ENCODE measurements at regions not wholly inside any gene's neighbourhood (a gene's known extent, or its start where the extent isn't known, plus 50 kb on each side); places are given as distances from the start of the nearest gene placed in this dataset.

GRCh38 chr5:92887254-92887653 lies 693.8 kb downstream of the NR2F1-AS1 start:
- no peak for TF ChIP-seq SIN3A (IDR thresholded peaks at IDR 0.05; ENCODE audit: borderline replicate concordance, insufficient read depth, low read depth, low read length)
- no peak for TF ChIP-seq TCF7L2 (IDR thresholded peaks at IDR 0.05; ENCODE audit: low read depth, low read length)
- no peak for TF ChIP-seq REST (IDR thresholded peaks at IDR 0.05; ENCODE audit: insufficient read depth in 1 of 2, low read depth in 2 of 2, low read length in 1 of 2)
- no peak for TF ChIP-seq POLR2AphosphoS5 (IDR thresholded peaks at IDR 0.05; ENCODE audit: low read depth, low read length)
- TF ChIP-seq CTCF (IDR thresholded peaks at IDR 0.05): no peak
- in situ Hi-C loops (cut with HindIII; ENCODE audit: low pct_unique_long_range_greater_than_20kb, low sequenced_read_pairs) (no loop called here), intact Hi-C loops (cut with micrococcal nuclease; ENCODE audit: unreplicated experiment) (no loop called here)
- DNase-seq (ENCODE audit: low read depth, low spot score) (no peak), ATAC-seq (no peak)
- H3K27me3 ChIP-seq (ENCODE audit: control insufficient read depth, insufficient read depth, low read length): no peaks in the 10 kb centered on the region
- ChIA-PET POLR2A (interaction anchor here (0.7 kb wide), 1 partner anchor 26 kb away, joined by 3 read pairs; no protein-coding TSS in a partner anchor), CTCF (no interaction called here)
- H3K9me3 ChIP-seq (ENCODE audit: control insufficient read depth, insufficient read depth, low read depth, low read length): peaks cover 2% of the 10 kb centered on the region; the same call in 1 of the 2 replicates
- no peak overlapping the region for H3K4me3 ChIP-seq (ENCODE audit: low read depth in 2 of 2, low read length in 2 of 2)
- no peak overlapping the region; the same call in 1 of the 2 replicates for H3K27ac ChIP-seq (ENCODE audit: low read length)
- no TSS peak for BruUV-seq (replicated peaks)
- H3K4me1 ChIP-seq (ENCODE audit: control insufficient read depth, insufficient read depth, low read length): no peaks in the 10 kb centered on the region
- no peaks in the 10 kb centered on the region; the same call in 1 of the 2 replicates for H3K36me3 ChIP-seq (ENCODE audit: control insufficient read depth, insufficient read depth, low read length)

- in situ Hi-C loops (cut with HindIII; ENCODE audit: low pct_unique_long_range_greater_than_20kb, low sequenced_read_pairs): no loop called here
- ChIA-PET POLR2A (interaction anchor here (0.7 kb wide), 1 partner anchor 25 kb away, joined by 3 read pairs; no protein-coding TSS in a partner anchor), CTCF (no interaction called here)
- ATAC-seq (no peak), DNase-seq (ENCODE audit: low read depth, low spot score) (no peak)
- no peak overlapping the region for H3K4me3 ChIP-seq (ENCODE audit: low read depth in 2 of 2, low read length in 2 of 2)
- no TSS peak for BruUV-seq (replicated peaks)
- H3K9me3 ChIP-seq (ENCODE audit: control insufficient read depth, insufficient read depth, low read depth, low read length): peaks cover 2% of the 10 kb centered on the region; the same call in 1 of the 2 replicates
- no peaks in the 10 kb centered on the region for H3K27me3 ChIP-seq (ENCODE audit: control insufficient read depth, insufficient read depth, low read length)
- peak overlapping the region; percentile 26; the same call in 1 of the 2 replicates for H3K27ac ChIP-seq (ENCODE audit: low read length)
- intact Hi-C loops (cut with micrococcal nuclease; ENCODE audit: unreplicated experiment): no loop called here
- TF ChIP-seq POLR2AphosphoS5 (IDR thresholded peaks at IDR 0.05; ENCODE audit: low read depth, low read length) (no peak), REST (IDR thresholded peaks at IDR 0.05; ENCODE audit: insufficient read depth in 1 of 2, low read depth in 2 of 2, low read length in 1 of 2) (no peak), TCF7L2 (IDR thresholded peaks at IDR 0.05; ENCODE audit: low read depth, low read length) (no peak), SIN3A (IDR thresholded peaks at IDR 0.05; ENCODE audit: borderline replicate concordance, insufficient read depth, low read depth, low read length) (no peak), CTCF (IDR thresholded peaks at IDR 0.05) (no peak)
- H3K36me3 ChIP-seq (ENCODE audit: control insufficient read depth, insufficient read depth, low read length): no peaks in the 10 kb centered on the region; the same call in 1 of the 2 replicates
- H3K4me1 ChIP-seq (ENCODE audit: control insufficient read depth, insufficient read depth, low read length): no peaks in the 10 kb centered on the region
These were observed 694.3 kb downstream of the NR2F1-AS1 start for GRCh38 chr5:92886751-92887150.
